D721Med (cell line): ENCODE measurements at regions not wholly inside any gene's neighbourhood (a gene's known extent, or its start where the extent isn't known, plus 50 kb on each side); places are given as distances from the start of the nearest gene placed in this dataset.

ENCODE experiments used
- DNase-seq: peaks from one replicate; pipeline ENCODE4 v3.0.0; 2011; ENCODE audit warnings: low spot score; ENCODE audit not compliant: insufficient read length
- FAIRE-seq: peaks from 2 replicates; lab custom pipeline; 2011; peaks lifted over from hg19 to GRCh38; lab: Jason Lieb, UNC
- CTCF ChIP-seq: IDR thresholded peaks from 2 replicates; pipeline ENCODE4 v1.5.1; 2012; ENCODE audit warnings: mild to moderate bottlenecking, control low read depth; ENCODE audit not compliant: insufficient read depth; ENCODE audit errors: missing control alignments

GRCh38 chr20:11849976-11850670, 67.6 kb upstream of the BTBD3 start:
- FAIRE-seq = no peak
- no peak for TF ChIP-seq CTCF
- DNase-seq = no peak

- FAIRE-seq = no peak
- TF ChIP-seq CTCF = no peak
- DNase-seq = no peak
These were observed 66.8 kb upstream of the BTBD3 start for GRCh38 chr20:11850901-11851300.

DNA sequence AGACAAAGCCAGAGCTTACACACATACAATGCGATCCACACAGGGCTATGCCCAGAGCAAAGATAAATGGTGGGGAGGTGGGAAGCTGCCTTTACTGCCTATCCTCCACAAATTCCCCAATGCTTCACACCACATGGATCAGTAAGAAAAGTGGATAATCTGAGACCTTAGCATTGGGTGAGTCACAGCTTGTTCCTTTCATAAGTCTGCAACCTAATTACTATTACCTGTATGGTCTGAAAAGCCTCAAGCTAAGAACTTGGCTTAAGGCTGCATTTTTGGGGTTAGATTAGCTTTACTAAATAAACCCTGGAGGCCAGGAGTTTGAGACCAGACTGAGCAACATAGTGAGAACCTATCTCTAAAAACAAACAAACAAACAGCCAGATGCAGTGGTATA, 66.0 kb upstream of the BTBD3 start:
- no peak for TF ChIP-seq CTCF
- DNase-seq (no peak), FAIRE-seq (no peak)

GRCh38 chr20:11852189-11852588, 65.5 kb upstream of the BTBD3 start:
- DNase-seq = no peak
- FAIRE-seq = no peak
- TF ChIP-seq CTCF = no peak

DNA sequence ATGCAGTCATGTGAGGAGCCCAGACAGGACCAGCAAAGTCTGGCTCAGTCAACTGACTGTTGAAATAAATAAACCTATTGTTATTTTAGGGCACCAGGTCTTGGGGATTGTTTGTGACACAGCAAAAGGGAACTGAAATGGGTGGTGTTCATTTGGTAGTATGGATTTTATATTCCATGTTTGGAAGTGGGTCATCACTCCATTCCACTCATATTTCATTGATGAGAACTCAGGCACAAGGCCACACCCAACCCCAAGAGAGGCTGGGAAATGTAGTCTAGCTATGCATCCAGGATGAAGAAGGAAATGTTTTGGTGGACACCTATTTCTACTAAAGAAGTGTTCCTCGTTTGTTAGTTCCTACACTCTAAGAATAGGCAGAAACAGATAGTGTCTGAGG, 64.9 kb upstream of the BTBD3 start:
- FAIRE-seq (no peak), DNase-seq (no peak)
- no peak for TF ChIP-seq CTCF

- TF ChIP-seq CTCF = no peak
- DNase-seq (no peak), FAIRE-seq (no peak)
These were observed 64.3 kb upstream of the BTBD3 start for GRCh38 chr20:11853359-11853758.

DNA sequence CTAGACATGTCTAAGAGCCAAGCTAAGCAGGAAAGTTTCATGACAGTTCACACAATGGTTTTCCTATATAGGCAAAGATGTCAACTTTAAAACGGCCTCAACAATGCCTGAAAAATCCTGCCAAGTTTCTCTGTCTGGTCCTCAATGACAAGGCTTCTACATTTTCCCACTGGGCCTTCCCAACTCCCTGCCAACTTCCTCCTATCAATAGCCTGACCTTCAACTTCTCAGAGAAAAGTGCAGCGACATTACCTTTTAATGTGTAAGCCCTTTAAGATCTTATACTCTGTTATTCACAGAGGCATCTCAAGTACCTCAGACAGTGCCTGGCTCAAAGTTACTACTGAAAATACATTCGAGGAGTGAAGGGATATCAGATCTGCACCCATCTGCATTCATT, 56.2 kb upstream of the BTBD3 start:
- TF ChIP-seq CTCF = no peak
- DNase-seq (no peak), FAIRE-seq (no peak)
